Stimulated activated CD4-positive, alpha-beta T cell treated with anti-CD3 and anti-CD28 coated beads, Interleukin-1b, Interleukin-23, amount 100 ng/mL, for 24 hours (primary cell): ENCODE measurements at regions not wholly inside any gene's neighbourhood (a gene's known extent, or its start where the extent isn't known, plus 50 kb on each side); places are given as distances from the start of the nearest gene placed in this dataset.

Experiments used
- DNase-seq, 4 experiments: peaks; one replicate each; pipeline ENCODE4 v3.0.0-alpha.2; 2020; ENCODE audit warnings: low read depth in 4 of 4, low spot score in 1 of 4

DNA sequence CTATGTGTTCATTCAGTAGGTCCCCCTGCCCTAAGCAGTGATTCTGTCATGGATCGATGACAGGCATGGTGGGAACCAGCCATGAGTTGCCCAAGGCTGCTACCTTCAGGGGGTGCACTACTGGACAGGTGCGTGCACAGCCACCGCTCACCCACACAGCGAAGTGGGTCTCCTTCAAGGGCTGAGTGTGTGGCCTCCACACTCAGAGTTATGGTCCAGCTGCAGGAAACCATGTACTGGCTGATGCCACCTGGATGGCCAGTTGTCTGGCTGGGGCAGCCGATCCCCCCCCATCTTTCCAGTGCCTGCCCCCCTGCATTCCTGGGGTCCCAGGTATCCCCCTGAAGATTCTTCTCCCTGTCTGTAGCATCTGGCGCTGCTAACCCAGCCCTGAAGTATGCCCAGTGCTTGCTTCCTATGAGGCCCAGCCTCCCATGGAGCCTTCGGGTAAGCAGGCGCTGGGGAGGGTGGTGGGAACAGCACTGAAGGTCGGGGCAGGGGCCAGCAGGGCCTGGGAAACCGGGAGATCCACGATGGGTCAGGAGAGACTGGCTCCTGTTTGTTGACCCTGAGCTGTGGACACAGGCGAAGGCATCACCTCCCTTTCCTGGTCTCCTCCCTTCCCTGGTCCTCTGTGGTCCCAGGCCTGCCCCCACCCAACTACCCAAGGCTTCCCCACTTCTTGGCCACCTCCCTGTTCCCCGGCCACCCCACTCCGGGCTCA is 106.0 kb downstream of the VEGFA start:
- no peak for DNase-seq

DNA sequence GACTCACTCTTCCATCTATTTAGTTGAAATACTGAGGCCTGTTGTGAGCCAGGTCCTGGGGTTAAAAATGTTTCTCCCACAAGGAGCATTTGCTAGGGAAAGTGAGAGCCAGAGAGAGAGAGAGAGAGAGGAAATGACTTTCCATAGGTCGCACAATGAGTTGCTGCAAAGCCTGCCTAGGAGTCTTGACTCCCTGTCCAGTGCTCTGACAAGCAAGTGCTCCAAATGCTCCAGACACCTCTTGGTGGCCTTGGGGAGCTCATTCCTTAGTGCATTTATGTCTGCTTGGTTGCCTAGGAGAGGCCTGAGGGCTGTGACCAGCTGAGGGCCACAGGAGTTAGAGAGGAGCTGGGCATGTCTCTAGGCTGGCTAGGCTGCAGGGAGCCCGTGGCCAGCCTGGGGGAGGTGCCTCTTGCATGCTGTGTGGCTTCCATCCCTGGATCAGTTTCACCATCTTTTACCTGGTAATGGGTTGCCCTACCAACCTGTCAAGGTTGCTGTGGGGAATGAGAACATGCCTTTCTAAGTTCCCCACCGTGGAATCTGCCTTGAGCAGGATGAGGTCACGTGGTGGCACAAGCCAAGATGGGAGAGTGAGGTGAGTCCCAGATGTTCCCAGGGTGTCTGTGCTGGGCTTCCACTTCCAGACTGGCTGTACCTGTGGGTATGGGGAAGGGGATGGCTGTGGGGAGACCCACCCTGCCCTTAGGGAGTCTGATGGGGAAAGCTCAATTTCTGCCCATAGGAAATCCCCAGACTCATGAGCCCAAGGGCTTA is 105.0 kb downstream of the VEGFA start:
- DNase-seq = no peak

DNA sequence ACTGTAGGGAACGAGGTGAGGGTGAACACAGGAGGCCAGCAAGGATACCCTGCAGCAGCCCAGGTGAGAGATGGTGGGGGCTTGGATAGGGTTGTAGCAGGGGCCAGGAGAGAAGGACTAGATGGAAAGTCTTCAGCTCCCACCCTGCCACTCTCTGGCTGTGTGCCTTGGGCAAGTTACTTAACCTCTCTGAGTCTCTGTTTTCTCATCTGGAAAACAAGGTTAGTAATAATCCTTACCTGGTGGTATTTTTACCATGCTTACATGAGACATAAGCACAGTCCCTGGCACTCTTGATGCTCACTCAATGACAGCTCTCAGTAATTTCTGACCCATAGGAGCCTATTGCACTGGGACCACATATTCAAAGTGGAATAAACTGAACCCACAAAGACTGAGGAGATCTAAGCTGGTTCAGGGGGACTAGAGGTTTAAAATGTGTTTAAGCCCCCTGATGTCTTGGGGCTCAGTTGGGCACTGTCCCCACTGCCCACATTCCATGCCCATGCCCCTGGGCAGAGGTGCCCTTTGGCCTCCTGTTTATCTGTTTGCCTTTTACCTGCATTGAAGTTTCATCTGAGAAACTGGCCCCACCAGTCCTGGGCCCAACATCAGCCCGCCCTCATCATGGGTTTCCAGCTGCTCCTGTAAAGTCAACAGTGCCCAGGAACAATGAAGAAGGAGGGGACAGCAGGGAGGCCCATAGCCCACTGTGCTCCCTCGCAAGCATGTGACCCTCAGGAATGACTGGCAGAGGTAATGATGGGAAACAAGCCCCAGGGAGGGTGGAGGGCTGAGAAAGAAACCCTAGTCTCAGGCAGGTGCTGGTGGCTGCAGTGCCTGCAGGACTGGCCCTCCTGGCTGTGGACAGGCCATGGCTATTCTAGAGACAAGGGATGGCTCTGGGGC is 104.0 kb downstream of the VEGFA start:
- no peak for DNase-seq

DNA sequence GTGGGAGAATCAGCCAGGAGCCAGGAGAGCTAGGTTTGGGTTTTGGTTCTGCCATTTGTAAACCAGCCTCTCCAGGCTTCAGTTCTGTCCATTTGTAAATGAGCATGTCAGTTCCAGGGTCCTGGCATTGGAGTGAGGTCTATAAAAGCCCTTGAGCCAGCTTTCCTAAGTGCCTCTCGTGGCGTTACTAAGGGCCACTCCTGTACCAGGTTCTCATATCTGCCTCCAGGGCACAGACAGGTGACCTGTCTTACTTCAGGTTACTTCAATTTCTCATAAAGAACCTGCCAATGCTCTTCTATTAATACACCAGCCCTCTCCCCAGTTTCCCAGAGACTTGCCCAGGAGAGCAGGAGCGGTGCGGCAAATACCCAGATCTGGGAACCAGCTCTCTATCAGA is 101.9 kb downstream of the VEGFA start:
- DNase-seq = no peak

DNA sequence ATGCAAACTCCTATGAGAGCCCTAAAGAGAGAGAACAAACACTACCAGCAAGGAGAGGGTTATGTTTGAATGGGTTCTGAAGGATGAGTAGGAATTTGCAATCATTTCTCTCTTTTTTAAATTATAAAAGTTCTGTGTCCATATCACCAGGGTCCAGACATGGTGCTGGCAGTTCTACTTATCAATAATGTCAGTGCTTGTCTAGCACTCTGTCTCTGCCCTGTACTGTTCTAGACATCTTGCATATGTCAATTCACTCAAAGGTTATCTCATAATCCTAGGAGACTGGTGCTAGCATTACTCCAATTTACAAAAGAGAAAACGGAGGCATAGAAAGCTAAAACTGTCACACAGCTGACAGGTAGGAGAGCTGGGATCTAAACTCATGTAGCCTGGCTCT is 101.3 kb downstream of the VEGFA start:
- DNase-seq = no peak

DNA sequence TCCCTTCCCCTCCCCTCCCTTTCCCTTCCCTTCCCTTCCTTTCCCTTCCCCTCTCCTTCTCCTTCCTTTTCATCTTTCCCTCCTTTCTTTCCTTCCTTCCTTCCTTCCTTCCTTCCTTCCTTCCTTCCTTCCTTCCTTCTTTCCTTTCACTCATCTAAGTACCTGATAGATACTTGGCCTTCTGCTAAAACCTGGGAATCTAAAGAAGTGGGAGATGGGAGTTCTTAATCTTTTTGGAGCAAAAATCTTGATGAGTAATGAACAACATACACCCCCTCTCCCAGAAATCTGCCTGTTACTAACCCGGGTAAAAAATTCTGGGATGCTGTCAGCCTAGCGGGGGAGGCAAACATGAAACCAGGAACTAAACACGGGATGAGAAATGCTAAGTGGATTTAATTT is 100.7 kb downstream of the VEGFA start:
- no peak for DNase-seq

DNA sequence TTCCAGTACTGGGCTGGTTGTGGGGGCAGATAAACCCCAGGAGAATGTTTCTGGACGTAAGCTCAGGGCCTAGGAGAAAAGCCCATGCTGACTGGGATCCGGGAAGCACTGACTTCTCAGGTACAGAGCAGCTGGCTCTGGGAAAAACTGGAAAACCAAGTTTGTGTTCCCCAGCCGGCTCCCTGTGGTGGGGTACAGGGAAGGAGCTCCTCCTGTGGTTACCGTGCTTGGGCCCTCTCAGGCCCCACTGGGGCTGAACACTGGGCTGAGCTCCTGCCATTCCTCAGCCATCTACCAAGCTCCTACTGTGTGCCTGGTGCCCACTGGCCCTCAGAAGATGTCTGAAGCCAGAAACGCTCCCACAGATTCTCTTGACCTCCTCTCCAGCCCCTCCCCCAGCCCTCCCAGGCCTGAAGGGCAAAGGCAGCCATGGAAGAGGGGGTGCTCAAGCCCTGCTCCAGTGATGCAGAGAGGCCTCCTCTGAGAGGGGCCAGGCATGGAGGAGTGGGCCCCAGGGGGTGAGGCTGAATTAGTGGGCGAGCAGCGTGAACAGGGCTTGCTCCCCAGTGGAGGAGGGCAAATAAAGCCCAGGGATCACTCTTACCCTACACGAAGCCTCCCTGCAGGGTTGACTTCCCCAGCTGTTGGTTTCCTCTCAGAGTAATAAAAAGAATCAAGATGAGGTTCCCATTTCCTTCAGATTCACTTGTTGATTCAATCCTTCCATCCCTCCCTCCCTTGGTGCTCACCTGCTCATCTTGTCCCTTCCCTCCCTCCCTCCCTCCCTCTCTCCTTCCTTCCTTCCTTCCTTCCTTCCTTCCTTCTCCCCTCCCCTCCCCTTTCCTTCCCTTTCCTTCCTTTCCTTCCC is 100.0 kb downstream of the VEGFA start:
- no peak for DNase-seq

DNA sequence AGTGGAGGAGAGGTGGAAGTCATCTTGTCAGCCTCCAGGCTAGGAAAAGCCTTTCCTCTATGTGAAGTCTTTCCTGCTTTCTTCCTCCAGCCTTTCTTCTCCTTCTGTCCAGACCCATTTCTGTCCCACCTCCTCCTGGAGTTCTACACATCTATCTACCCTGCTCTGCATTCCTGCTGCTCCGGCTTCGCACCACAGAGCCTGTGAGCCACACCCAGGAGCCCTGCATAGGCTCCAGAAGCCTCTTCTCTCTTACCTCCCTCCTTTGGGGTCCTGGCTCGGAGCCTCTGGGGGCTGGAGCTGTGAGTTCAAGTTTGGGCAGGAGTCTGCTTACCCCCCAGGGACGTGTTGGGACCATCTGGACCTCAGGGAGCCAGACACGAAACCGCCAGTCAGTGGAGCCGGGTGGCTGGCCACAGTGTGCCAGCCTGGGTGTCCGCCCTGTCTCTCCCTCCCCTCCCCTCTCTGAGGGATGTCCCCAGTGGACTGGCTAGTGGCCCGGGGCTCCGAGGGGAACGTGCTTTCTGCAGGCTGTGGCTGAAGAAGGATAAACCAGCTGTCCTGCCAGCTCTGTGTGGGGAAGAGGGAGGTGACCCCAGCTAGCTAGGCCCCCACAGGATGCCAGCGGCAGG is 99.2 kb downstream of the VEGFA start:
- DNase-seq = no peak

DNA sequence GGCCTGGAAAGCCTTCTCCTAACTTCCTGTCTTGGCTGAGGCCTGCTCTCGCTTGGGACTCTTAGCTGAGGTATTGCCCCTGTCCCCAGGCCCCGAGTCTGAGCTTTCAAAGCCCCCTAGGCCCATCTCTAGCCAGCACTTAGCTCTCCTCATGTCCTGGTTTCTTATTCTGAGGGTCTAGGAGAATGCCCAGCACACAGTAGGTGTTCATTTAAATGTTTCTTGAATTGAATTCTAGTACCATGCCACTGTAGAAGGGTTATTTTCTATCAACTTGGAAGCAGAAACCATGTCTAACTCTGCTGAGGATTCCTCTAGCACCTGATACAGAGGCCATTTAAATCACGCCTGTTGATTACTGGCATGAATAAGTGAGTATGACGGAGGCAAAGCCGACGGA is 98.5 kb downstream of the VEGFA start:
- DNase-seq = no peak

DNA sequence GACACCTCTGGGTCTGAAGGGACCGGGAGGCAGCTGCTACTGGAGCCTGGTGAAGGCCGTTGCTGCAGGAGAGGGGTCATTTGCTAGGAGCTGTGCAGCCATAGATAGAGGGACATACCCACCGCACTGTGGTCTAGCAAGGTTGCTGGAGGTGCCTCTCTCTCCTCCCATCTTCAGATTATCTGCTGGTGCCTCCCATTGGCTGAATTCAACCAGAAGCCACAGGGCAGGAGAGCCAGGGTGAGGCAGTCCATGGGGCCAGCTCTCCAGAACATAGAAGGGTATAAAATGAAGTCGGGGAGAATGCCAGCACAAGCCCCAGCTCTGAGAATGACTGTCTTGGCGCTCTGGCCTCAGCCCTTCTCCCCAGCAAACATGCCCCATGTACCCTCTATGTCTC is 98.0 kb downstream of the VEGFA start:
- no peak for DNase-seq

DNA sequence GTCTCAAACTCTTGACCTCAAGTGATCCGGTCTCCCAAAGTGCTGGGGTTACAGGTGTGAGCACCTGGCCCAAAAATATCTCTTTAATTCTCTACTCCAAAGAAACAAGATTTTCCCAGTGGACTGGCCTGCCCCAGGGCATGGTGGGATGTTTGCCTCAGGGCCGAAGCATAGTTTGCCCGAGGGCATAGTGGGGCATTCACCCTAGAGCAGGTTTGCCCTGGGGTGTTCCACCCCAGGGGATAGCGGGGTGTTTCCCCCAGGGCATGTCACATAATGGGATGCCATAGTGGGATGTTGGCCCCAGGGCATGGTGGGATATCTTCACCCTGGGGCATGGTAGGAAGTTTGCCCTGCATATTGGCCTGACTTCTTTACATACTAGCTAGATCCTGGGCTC is 97.2 kb downstream of the VEGFA start:
- DNase-seq = no peak

DNA sequence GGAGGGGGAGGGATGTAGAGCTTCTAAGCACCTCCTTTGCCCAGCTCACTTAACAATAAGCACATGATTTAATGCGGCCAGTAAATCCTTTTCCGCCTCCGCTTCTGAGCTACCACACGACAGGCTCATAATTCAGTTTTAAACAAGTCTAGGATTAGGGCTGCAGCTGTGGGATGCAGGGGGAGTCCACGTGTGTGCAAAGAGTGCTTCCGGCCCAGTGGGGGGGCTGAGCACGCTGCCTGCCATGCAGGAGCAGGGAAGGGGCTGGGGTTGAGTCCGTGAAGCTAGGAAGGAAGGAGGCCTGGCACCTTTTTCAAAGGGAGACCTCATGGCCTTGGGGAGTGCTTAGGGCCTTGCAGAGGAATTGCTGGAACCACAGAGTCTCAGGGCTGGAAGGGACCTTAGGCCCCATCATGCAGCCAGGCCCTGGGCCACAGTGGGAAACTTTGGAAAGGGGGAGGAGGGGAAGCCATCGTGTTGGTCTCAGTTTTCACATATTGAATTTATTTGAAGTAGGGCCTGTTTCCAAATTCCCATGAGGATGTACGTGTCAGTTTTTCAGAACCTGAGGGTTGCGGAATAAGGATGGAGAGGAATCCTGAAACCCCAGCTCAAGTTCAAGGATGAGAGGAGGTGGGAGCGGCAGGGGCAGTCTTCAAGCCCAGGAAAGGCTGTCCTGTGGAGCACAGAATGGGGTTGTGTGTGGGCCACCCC is 96.1 kb downstream of the VEGFA start:
- no peak for DNase-seq

DNA sequence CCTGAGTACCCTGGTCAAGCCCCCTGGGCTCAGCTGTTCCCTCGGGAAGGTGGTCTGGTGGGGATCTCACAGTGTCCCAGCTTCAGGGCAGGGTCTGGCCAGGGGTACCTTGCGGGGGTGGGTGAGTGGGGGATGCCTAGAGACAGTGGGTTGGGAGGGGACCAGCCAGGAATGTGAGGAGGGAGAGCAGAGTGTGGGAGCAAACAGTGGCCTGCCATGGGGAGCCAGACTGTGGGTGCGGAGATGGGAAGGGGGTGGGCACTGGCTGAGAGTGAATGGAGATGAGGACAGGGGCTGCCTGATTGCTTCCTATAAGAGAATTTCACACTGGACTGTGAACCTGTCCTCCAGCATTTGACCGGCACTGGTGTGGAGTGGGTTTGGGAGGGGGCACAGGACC is 95.1 kb downstream of the VEGFA start:
- no peak for DNase-seq

DNA sequence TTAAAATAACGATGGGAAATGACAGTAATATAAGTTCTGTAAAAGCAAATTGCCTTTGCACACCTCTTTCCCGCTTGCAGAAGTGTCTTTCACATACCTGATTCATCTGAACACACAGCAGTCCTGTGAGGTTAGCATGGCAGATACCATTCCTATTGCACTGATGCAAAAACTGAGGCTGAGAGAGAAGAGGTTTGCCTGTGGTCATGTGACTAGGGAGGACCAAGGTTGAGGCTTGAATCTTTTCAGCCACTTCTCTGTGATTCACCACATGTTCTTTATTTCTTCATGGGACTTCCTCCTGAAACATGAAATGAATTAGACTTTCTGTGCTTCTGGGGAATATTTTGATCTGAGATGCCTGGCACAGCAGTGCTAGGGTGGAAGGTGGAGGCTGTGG is 92.9 kb downstream of the VEGFA start:
- DNase-seq = no peak

DNA sequence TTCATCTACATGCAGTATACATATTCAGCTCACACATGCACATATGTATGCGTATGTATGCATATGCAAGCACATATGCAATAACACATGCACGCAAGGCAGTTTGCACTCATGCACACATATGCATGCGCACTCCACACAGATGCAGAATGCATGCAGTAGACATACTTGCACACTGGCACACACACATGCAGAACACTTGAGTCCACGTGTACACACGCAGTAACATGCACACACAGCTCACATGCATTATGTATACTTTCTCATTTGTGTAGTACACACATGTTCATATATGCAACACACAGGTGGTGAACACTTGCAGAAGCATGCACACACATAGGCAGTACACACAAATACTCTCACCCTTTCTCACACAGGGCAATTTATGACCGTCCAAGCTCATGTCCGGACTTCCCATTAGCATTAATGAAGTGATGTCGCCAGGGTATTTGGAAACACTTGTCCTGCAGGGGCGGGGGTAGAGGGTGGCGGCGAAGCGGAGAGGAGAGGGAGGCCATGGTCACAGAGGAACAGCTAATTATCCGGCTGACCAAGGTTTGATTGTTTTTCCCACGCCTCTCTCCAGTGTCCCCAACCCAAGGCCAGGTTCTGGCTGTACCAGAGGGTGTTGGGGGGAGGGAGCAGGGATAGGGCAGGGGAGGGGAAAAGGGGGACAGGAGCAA is 91.3 kb downstream of the VEGFA start:
- no peak for DNase-seq

DNA sequence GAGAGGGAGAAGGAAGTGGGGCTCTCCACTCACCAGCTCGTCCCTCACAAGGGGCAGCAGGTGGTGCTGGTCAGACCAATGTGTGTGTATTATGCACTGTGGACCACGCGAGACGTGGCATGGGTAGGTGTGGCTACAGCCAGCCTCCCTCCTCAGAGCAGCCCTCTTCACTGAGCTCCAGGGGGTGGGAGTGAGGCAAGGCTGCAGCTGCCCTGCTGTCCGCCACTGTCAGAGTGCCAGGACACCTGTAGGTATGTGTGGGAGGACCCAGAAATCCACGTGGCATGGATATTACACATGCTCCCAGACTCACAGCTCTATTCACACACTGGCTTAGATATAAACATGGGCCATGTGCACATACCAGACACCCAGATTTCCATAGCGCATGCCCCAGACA is 90.3 kb downstream of the VEGFA start:
- DNase-seq = no peak

DNA sequence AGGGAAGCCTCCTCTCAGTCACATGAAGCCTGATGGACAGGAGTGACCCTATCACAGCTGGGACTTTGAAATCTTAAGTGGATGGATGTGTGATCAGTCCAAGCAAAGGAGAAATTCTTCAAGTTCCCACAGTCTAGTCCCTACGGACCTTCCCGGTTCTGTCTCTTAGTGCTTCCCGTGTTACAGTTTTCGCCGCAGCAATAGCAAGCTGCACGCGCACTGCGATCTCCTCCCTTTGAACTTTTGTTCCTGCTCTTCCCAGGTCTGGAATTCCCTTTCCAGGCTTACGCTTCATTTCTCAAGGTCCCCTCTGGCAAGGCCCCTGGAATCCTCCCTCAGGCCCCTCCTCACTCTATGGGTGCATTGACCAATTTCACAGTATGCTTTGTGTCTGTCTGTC is 89.2 kb downstream of the VEGFA start:
- DNase-seq = no peak

DNA sequence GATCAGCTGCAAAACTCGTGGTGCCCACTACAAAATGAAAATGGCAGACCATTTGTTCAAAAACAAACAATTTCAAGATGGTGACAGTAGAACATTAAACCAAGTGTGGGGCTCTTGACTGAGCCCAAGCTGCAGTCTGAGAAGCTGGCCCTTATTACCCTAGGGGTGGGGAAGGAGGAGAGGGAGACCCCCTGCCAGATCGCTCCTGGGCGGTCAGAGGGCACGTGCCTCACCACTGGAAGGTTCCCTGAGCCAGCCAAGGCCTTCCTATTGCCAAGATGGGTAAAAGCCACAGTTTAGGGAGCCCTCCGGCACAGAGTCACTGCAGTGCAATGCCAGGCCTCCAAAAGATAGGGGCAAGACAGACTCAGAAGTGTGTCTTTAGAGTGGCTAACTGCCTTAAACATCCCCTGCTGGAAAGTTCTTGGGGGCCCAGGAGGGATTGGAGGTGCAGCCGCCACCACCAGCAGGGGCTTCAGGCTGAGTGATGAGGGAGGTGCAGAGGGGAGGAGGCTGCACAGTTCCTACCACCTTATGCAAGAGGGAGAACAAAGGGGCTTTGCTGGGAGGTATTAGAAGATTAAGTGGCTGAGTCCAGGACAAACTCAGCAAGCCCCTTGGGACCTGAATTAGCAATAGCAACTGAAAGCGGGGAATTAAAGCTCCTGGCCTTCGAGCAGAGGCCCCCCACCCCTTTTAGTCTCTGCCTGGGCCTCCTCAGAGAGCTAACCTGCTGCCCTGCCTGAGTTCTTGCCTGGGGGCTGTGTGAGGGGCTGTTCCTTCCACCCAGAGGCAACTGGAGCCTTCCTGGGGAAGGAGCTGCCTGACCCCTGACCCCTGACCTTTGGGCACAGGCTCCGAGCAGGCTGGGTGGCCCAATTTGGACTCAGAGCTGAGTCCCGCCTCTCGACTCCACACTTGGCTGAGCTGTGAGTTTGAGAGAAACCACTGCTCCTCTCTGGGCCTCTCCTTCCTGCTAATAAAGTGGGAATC is 88.4 kb downstream of the VEGFA start:
- DNase-seq = no peak
